Gastrocnemius medialis (tissue), 4 donors: ENCODE measurements at regions not wholly inside any gene's neighbourhood (a gene's known extent, or its start where the extent isn't known, plus 50 kb on each side); places are given as distances from the start of the nearest gene placed in this dataset.

Experiments
- CTCF ChIP-seq, 5 experiments: fragments of 450-650 bp in 3 of 5; fragments of 200-600 bp in 2 of 5; sonication (generic) in 2 of 5; IDR thresholded peaks in 4 of 5; conservative IDR thresholded peaks in 1 of 5; 1 replicate in 4 of 5; 2 replicates in 1 of 5; pipeline ENCODE4 v1.5.1; 2016 to 2019; ENCODE audit warnings: antibody characterized with exemption in 5 of 5, mild to moderate bottlenecking in 3 of 5, moderate library complexity in 3 of 5
- POLR2A ChIP-seq, 2 donors: fragments of 450-650 bp; IDR thresholded peaks; one replicate each; pipeline ENCODE4 v1.6.1; 2017; ENCODE audit warnings: antibody characterized with exemption in 2 of 2, mild to moderate bottlenecking in 2 of 2, moderate library complexity in 2 of 2

- no peak for TF ChIP-seq CTCF (IDR thresholded peaks at IDR 0.05 in 4 of 5, conservative IDR thresholded peaks at IDR 0.05 in 1 of 5)
- no peak for TF ChIP-seq POLR2A (IDR thresholded peaks at IDR 0.05)
Measured at GRCh38 chr14:39665075-39665475, 232.8 kb upstream of the FBXO33 start.
